Stimulated activated CD4-positive, alpha-beta T cell treated with anti-CD3 and anti-CD28 coated beads, Interleukin-1b, Interleukin-23, amount 100 ng/mL, for 48 hours (primary cell): ENCODE measurements at regions not wholly inside any gene's neighbourhood (a gene's known extent, or its start where the extent isn't known, plus 50 kb on each side); places are given as distances from the start of the nearest gene placed in this dataset.

Experiments
- DNase-seq: peaks from one replicate; pipeline ENCODE4 v3.0.0-alpha.2; 2020

DNA sequence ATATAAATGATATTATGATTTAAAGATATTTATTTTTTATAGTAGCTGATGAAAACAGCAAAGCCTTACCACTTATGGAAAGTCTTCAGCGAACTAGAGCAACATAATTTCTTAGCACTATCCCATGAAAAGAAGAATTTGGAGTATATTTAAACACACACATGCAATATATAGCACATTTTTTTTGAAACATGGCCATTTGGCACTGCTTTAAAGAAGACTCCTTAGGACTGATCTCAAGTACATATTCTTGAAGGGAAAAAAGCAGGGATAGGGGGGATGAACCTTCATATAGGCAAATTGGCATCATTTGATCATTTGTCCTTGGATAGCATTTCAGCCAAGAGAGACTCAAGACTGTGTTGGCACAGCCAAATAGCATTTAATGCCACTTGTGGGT, 193.3 kb downstream of the ANKRD50 start:
- no peak for DNase-seq

DNA sequence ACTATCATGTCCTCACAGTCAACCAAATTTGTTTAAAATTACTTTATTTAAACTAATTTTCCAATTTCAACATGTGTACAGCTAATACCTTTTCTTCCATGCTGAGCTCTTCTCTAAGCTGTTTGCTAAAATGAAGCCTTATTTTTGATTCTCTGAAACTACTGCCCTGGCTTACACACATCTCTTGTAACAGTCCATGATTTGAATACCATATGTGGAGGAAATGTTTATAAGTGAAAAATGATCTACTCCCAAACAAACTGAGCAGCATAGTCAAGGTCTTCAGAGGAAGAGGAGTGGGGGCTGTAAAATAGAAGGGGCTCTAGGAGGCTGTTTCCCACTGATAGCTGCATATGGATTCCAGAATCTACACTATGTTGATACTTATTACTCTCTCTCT, 188.7 kb downstream of the ANKRD50 start:
- DNase-seq, result no peak

GRCh38 chr4:124525524-124525923, 187.0 kb downstream of the ANKRD50 start:
- no peak for DNase-seq

- DNase-seq, result no peak
Measured at GRCh38 chr4:124526331-124526730, 186.2 kb downstream of the ANKRD50 start.

GRCh38 chr4:124526769-124527168, 185.8 kb downstream of the ANKRD50 start:
- no peak for DNase-seq

DNA sequence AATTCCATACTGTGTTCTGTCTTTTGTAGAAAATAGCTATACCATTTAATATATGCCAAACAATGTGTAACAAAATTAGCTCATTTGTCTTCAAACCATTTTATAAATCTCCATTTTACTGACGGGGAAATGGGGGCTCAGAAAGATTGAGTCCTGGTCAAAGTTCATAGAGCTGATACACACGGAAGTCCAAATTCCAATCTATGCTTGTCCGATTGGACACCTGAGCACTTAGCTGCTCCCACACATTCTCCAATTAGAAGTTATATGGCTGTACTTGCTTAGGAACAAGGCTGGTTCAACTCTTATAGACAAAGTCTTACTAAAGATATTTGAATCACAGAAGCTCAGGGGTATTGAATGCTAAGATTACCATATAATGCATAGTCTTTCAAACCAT, 185.2 kb downstream of the ANKRD50 start:
- DNase-seq, result no peak

DNA sequence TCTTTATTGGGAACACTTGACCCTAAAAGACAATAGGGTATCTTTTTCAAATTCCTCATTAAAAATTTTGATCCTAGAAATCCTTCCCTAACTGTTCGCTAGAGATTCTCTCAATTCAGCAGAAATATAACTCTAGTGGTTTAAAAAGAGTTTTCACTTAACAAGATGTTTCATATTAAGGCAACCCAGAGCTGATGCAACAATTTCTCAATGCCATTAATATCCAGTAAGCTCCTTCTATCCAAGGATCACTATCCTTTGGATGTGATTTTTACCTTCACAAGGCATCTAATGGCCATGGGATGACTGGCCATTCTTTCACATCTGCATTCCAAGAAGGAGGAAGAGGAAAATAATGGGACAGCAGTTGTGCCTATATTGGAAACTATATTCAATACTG, 183.4 kb downstream of the ANKRD50 start:
- no peak for DNase-seq

DNA sequence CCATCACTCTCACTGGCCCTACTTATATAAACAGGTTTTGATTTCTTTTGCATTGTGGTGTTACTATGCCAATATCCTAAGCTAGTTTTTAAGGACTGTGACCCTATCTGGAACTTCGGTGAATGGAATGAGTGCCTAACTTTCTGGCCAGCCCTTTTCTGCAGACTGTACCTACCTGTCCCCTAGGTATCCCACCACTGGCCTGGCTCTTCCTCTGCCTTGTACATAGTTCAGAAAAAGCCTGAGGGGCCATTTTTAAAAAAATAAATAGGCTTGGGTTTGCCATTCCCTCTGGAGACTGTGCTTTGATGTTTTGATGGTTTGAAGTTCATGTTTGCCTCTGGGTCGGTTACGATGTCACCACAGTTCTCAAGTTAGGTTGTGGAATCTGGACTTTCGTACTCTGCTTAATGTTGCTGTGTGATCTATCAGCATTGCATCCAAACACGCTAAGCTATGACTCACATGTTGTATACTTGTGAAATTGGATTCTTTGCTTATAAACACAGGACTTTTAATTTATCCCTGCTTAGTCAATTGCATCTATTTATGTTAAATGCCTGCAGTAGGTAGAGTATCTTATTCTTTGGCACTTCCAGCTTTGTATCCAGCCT, 182.0 kb downstream of the ANKRD50 start:
- DNase-seq, result no peak

DNA sequence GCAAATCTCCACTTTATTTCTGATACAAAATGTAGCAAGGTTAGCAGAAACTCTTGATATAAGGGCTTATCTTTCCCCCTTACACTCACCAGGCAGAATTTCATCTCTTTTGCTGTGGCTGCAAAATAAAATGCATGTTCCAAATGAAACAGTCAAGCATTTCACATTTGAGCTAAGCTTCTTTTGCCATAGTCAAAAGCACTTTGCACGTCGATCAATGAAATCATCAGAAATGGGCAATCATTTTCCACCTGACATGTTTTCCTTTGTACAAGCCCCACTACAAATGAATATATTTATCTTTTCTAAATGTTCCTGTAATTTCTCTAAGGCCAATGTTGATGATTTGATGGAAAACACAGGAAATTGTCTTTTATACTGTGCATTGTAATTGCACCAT, 178.4 kb downstream of the ANKRD50 start:
- DNase-seq, result no peak

DNA sequence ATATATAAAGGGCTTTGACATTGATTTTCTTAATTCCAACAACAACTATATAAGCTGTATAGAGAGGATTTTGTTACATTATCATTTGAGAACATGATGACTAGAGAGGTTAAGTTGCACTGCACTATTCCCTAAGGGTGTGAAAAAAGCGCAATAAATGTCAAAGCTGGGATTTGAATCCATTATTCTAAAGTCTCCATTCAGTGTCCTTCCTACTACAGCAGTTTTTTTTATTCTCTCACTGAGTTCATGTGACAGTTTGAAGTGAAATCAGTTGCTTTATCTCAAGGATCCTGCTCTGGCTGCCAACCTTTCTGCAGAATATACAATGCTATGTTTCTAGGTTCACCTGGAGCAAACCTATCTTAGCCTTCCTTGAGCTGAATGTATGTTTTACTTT, 177.5 kb downstream of the ANKRD50 start:
- no peak for DNase-seq

DNA sequence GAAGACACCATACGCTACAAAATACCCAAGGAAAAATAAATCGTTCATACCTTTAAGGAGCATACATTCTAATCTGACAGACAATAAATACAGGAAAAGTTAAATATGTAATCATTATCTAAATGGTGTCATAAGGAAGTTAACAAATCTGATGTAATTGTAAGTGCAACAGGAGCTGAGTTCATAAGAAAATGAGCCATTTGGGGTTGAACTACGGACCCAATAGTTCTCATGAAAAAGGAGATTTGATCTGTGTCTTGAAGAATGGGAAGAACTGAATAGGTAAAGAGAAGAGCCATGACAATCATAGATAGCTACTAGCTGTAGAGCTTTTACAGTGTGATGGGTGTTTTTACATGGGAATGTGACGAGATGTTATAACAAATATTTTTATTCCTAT, 175.6 kb downstream of the ANKRD50 start:
- DNase-seq, result no peak

- DNase-seq, result no peak
Measured at GRCh38 chr4:124537971-124538370, 174.6 kb downstream of the ANKRD50 start.

DNA sequence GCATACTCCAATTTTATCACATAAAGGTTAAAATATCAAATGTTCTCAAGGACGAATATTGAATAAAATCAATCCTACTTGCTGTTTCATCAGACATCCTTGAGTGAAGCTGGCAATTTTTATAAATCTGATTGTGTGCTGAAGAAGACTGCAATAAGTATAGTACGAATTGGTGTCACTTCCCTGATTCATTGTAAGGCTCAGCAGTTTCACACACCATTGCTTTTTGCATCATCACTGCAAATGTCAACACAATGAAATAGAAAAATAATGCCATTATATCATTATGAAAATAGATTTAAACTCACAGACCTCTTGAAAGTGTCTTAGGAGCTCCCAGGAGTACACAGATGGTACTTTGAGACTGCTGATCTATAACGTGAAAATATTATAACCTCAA, 172.5 kb downstream of the ANKRD50 start:
- DNase-seq, result no peak

DNA sequence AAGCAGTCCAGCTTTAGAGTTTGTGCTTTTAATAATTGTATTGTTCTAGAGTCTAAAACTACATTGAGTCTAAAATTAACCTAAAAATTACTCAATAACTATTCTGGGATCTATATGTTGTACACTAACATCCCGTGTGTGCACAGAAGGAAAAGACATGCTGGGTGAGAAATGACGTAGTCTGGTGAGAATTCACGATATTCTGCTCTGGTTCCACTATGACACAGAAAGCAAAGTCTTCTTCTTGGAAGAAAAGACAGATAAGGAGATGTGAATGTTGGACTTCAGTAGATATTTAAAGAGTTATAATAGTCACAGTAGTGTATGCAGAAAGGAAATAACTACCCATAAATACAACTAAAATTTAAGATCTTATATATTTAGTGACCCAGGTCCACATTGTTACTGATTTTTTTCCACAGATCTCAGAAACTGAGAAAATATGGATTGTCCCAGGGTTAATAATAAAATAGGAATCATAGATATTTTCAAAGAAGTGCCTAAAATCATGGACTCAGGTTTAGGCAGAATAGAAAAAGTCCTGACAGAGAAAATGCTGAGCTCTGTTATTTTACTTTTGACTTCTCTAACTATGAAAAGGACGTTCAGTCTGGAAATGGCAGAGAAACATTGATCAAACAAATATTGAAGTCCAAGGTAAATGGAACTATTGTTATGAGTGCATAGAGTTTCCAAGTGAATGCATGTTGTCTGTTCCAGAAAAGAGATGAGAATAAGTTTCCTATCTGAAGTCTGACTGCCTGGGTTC, 170.7 kb downstream of the ANKRD50 start:
- no peak for DNase-seq

GRCh38 chr4:124555959-124556358, 156.6 kb downstream of the ANKRD50 start:
- DNase-seq, result no peak

- no peak for DNase-seq
Measured at GRCh38 chr4:124564121-124564520, 148.4 kb downstream of the ANKRD50 start.

GRCh38 chr4:124565371-124565770, 147.2 kb downstream of the ANKRD50 start:
- no peak for DNase-seq

GRCh38 chr4:124566030-124566429, 146.5 kb downstream of the ANKRD50 start:
- no peak for DNase-seq

GRCh38 chr4:124573056-124573455, 139.5 kb downstream of the ANKRD50 start:
- DNase-seq, result no peak

DNA sequence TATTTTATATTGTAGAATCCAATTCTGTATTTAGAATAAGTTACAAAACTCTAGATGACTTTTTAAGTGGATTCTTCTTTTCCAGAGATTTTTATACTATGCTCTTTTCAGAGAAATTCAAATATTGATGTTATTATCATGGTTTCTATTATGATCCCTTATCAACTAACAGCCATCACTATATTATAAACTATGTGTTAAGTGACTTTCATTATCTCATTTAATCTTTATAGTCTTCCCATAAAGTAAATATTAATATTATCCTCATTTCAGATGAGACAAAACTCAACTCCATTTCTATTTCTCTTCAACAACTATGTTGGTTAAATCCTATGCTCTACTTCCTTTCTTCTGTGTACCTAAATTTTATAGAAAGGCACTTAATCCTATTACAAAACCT, 132.6 kb downstream of the ANKRD50 start:
- no peak for DNase-seq

- no peak for DNase-seq
Measured at GRCh38 chr4:124583797-124584196, 128.7 kb downstream of the ANKRD50 start.

DNA sequence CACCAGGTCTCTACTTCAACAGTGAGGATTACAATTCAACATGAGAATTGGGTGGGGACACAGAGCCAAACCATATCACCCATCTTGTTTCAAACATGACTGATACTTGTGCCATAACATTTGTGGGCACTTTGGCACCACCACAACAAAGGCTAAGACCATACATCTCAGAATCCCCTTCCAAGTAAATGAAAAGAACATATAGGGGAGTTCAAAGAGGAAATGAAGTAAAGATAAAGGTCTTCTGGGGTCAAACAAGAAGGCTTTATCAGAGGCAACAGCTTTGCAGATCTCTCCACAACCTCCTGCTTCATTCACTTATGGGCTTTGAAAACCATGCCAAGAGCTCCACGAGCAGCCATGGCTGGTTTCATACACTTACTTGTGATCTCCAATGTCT, 122.7 kb downstream of the ANKRD50 start:
- DNase-seq, result no peak

DNA sequence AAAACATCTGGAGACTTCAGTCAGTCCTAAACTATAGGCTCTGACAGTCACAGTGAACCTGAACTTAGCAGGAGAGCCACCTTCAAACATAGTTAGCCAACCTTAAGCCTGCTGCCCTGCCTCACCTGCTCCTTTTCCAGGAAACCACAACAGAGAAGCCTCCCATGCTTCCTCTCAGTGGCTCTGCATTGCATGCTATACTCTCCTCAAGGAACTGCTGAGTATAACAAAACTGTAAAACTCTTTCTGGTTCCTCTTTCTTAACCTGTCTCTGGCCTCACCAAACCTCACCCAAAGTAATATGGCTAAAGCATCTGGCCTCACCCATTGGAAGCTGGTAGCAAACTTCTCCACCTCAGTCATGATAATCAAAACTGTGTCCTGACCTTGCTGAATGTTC, 122.1 kb downstream of the ANKRD50 start:
- DNase-seq, result no peak

DNA sequence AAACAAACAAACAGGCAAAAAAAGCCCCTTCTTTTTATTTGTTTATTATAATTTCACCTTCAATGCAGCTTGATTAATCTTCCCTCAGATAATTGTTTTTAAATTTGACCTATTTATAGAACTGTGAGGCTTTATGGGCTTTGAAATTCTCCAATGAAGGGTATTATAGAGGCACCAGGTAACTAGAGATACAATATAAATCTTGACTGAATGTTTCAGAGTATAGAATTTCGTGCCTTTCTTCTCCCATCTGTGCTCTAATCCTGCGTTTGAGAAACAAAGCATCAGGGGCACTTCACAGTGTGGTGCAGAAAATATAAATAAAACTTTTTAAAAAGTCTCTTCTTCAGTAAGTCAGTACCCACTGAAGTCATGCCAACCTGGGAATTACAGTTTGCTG, 120.9 kb downstream of the ANKRD50 start:
- DNase-seq, result no peak

DNA sequence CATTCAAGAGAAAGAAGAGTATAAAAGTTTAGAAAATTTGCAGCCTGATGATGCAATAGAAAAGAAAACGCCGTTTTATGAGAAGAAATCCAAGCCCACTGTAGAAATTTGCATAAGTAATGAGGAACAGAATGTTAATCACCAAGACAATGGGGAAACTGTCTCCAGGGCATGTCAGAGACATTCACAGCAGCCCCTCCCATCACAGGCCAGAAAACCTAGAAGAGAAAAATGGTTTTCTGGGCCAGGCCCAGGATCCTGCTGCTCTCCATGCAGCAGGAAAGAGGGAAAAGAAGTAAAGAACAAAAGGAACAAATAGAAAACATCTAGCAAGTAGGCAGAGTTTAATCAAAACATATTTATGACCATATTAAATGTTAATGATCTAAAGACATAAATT, 119.0 kb downstream of the ANKRD50 start:
- DNase-seq, result no peak
